ENCODE measurements at regions not wholly inside any gene's neighbourhood (a gene's known extent, or its start where the extent isn't known, plus 50 kb on each side); places are given as distances from the start of the nearest gene placed in this dataset.

- H3K9ac ChIP-seq, result no peak overlapping the region
- no peak overlapping the region for H3K4me2 ChIP-seq
- no peaks in the 10 kb centered on the region for H3K9me3 ChIP-seq
- no peaks in the 10 kb centered on the region for H3K36me3 ChIP-seq
- no peak overlapping the region for H3K4me3 ChIP-seq
- no peak for TF ChIP-seq Cebpa-rat (IDR thresholded peaks at IDR 0.05)
- H3K27ac ChIP-seq, result no peak overlapping the region
- H4K20me1 ChIP-seq, result no peaks in the 10 kb centered on the region
- no peaks in the 10 kb centered on the region for H3K27me3 ChIP-seq
- peaks cover 22% of the 10 kb centered on the region for H3K4me1 ChIP-seq
Observed at GRCh38 chr3:23738944-23739343, 66.8 kb upstream of the UBE2E1 start.

DNA sequence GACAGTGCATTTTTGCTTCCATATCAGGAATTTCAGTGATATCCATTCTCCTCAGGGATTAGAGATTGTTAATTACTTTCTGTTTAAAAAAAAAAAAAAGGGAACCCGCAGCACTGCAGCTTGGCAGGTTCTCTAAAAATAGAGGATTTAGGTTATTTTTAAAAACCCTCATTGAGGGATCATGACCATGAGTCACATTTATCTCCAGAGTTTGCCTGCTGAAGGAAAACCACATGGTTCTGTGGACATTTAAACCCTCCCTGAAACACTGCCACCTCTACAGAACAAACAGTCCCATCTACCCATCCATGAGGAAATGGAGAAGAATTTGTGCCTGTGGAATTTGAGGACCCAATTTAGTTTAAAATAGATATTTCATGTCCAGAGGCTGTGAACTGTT, 66.2 kb upstream of the UBE2E1 start:
- H3K4me3 ChIP-seq, result no peak overlapping the region

DNA sequence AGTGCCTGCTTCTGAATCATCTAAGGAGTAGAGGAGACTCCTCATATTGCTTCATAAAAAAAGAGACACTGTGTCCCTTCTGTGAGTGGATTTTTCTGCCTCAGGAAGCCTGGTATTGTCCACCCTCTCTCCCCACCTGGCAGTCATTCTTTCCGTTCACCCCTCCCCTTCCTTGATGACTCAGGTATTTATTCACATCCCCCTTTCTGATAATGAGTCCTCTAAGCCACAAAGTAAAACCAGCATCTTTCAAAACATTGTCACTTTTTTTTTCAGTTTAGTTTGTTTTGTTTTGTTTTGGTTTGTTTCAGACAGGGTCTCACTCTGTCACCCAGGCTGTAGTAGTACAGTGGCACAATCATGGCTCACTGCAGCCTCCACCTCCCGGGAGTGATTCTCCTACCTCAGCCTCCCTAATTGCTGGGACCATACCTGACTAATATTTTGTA, 65.2 kb upstream of the UBE2E1 start:
- Histone ChIP-seq H3K27ac (no peak overlapping the region), H3K36me3 (no peaks in the 10 kb centered on the region), H3K27me3 (no peaks in the 10 kb centered on the region), H3K9ac (no peak overlapping the region), H3K4me1 (peaks cover 27% of the 10 kb centered on the region), H3K9me3 (no peaks in the 10 kb centered on the region), H3K4me2 (peak overlapping the region; percentile 23; the same call in 1 of the 2 replicates), H3K4me3 (no peak overlapping the region), H4K20me1 (no peaks in the 10 kb centered on the region)
- no peak for TF ChIP-seq Cebpa-rat (IDR thresholded peaks at IDR 0.05)

More for the DNA sequence above, 66.2 kb upstream of the UBE2E1 start:
- no peaks in the 10 kb centered on the region for H3K36me3 ChIP-seq
- H3K4me1 ChIP-seq, result peaks cover 27% of the 10 kb centered on the region
- no peaks in the 10 kb centered on the region for H3K27me3 ChIP-seq
- no peak overlapping the region for H3K27ac ChIP-seq
- H4K20me1 ChIP-seq, result no peaks in the 10 kb centered on the region
- H3K9me3 ChIP-seq, result no peaks in the 10 kb centered on the region
- no peak for TF ChIP-seq Cebpa-rat (IDR thresholded peaks at IDR 0.05)
- H3K9ac ChIP-seq, result 0 out of 2 replicates have a peak overlapping the region, but pooled peaks have one; percentile 35
- H3K4me2 ChIP-seq, result peak overlapping the region; percentile 42

GRCh38 chr3:23741036-23741706, 64.6 kb upstream of the UBE2E1 start:
- Histone ChIP-seq H3K9me3 (no peaks in the 10 kb centered on the region), H3K27me3 (no peaks in the 10 kb centered on the region), H3K27ac (no peak overlapping the region), H3K4me3 (no peak overlapping the region), H3K4me1 (peaks cover 32% of the 10 kb centered on the region), H4K20me1 (no peaks in the 10 kb centered on the region), H3K4me2 (peak overlapping the region; percentile 23; the same call in 1 of the 2 replicates), H3K36me3 (no peaks in the 10 kb centered on the region), H3K9ac (no peak overlapping the region)
- TF ChIP-seq Cebpa-rat (IDR thresholded peaks at IDR 0.05), result no peak

- H3K9me3 ChIP-seq, result no peaks in the 10 kb centered on the region
Observed at GRCh38 chr3:23743141-23743784, 62.5 kb upstream of the UBE2E1 start.

DNA sequence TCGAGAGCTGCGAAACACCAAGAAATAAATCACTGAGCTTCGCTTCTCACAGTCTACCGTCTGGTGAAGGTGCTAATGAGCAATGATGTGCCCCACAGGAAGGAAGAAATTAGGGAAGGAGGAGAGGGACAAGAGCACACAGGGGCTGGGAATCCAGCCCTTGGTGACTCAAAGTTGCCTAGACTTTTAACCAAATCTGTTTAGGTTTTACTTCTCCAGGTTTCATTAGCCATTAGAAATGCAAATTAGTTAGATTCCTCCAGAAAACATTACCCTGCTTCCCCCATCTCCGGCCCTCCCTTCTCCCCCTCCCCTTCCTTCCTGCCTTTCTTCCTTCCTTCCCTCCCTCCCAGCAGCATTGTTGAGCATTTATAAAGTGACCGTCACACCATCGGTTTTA, 59.3 kb upstream of the UBE2E1 start:
- TF ChIP-seq Cebpa-rat (IDR thresholded peaks at IDR 0.05), result no peak
- Histone ChIP-seq H3K27me3 (no peaks in the 10 kb centered on the region), H3K4me3 (no peak overlapping the region), H4K20me1 (no peaks in the 10 kb centered on the region), H3K4me2 (peak overlapping the region; percentile 55), H3K9me3 (no peaks in the 10 kb centered on the region), H3K9ac (no peak overlapping the region), H3K4me1 (peaks cover 30% of the 10 kb centered on the region), H3K27ac (no peak overlapping the region), H3K36me3 (no peaks in the 10 kb centered on the region)

More at GRCh38 chr3:23743141-23743784, 62.5 kb upstream of the UBE2E1 start:
- H3K9ac ChIP-seq, result no peak overlapping the region
- no peak for TF ChIP-seq Cebpa-rat (IDR thresholded peaks at IDR 0.05)
- H4K20me1 ChIP-seq, result no peaks in the 10 kb centered on the region
- H3K4me3 ChIP-seq, result no peak overlapping the region
- H3K36me3 ChIP-seq, result no peaks in the 10 kb centered on the region
- H3K4me1 ChIP-seq, result peaks cover 43% of the 10 kb centered on the region
- no peaks in the 10 kb centered on the region for H3K27me3 ChIP-seq
- H3K27ac ChIP-seq, result no peak overlapping the region
- H3K4me2 ChIP-seq, result no peak overlapping the region

- no peak overlapping the region for H3K4me2 ChIP-seq
- H4K20me1 ChIP-seq, result no peaks in the 10 kb centered on the region
- H3K4me1 ChIP-seq, result peaks cover 35% of the 10 kb centered on the region
- no peak overlapping the region for H3K4me3 ChIP-seq
- no peak overlapping the region for H3K27ac ChIP-seq
- H3K9ac ChIP-seq, result no peak overlapping the region
- no peaks in the 10 kb centered on the region for H3K27me3 ChIP-seq
- no peaks in the 10 kb centered on the region for H3K9me3 ChIP-seq
- H3K36me3 ChIP-seq, result no peaks in the 10 kb centered on the region
- TF ChIP-seq Cebpa-rat (IDR thresholded peaks at IDR 0.05), result no peak
Observed at GRCh38 chr3:23747841-23748240, 57.9 kb upstream of the UBE2E1 start.

- TF ChIP-seq Cebpa-rat (IDR thresholded peaks at IDR 0.05), result no peak
- no peak overlapping the region for H3K4me3 ChIP-seq
- H3K36me3 ChIP-seq, result no peaks in the 10 kb centered on the region
- H3K27me3 ChIP-seq, result no peaks in the 10 kb centered on the region
- no peaks in the 10 kb centered on the region for H4K20me1 ChIP-seq
- no peak overlapping the region for H3K9ac ChIP-seq
- H3K9me3 ChIP-seq, result no peaks in the 10 kb centered on the region
- no peak overlapping the region for H3K4me2 ChIP-seq
- H3K4me1 ChIP-seq, result peaks cover 35% of the 10 kb centered on the region
- no peak overlapping the region for H3K27ac ChIP-seq
Observed at GRCh38 chr3:23748398-23749110, 57.2 kb upstream of the UBE2E1 start.

- H3K27me3 ChIP-seq, result no peaks in the 10 kb centered on the region
- H3K9ac ChIP-seq, result no peak overlapping the region
- H3K36me3 ChIP-seq, result no peaks in the 10 kb centered on the region
- no peak overlapping the region for H3K27ac ChIP-seq
- no peaks in the 10 kb centered on the region for H4K20me1 ChIP-seq
- H3K4me2 ChIP-seq, result no peak overlapping the region
- TF ChIP-seq Cebpa-rat (IDR thresholded peaks at IDR 0.05), result no peak
- H3K4me3 ChIP-seq, result no peak overlapping the region
- no peaks in the 10 kb centered on the region for H3K9me3 ChIP-seq
- peaks cover 28% of the 10 kb centered on the region for H3K4me1 ChIP-seq
Observed at GRCh38 chr3:23749609-23750008, 56.1 kb upstream of the UBE2E1 start.

All from BLaER1 (cell line).